Lower leg skin (tissue), 3 donors: ENCODE measurements at regions not wholly inside any gene's neighbourhood (a gene's known extent, or its start where the extent isn't known, plus 50 kb on each side); places are given as distances from the start of the nearest gene placed in this dataset.

Source experiments
- POLR2A ChIP-seq, 2 donors: fragments of 450-650 bp; IDR thresholded peaks; one replicate each; pipeline ENCODE4 v1.6.1; 2016 to 2017; ENCODE audit warnings: antibody characterized with exemption in 2 of 2, mild to moderate bottlenecking in 1 of 2, moderate library complexity in 1 of 2
- TF ChIP-seq, protein P1 (sequence below), 3 donors: fragments of 450-650 bp; IDR thresholded peaks; one replicate each; pipeline ENCODE4 v1.5.1; 2016; ENCODE audit warnings: antibody characterized with exemption in 3 of 3, mild to moderate bottlenecking in 3 of 3, moderate library complexity in 2 of 3

GRCh38 chr2:16192416-16193216 lies 252.3 kb downstream of the MYCN start:
- TF ChIP-seq, protein P1, sequence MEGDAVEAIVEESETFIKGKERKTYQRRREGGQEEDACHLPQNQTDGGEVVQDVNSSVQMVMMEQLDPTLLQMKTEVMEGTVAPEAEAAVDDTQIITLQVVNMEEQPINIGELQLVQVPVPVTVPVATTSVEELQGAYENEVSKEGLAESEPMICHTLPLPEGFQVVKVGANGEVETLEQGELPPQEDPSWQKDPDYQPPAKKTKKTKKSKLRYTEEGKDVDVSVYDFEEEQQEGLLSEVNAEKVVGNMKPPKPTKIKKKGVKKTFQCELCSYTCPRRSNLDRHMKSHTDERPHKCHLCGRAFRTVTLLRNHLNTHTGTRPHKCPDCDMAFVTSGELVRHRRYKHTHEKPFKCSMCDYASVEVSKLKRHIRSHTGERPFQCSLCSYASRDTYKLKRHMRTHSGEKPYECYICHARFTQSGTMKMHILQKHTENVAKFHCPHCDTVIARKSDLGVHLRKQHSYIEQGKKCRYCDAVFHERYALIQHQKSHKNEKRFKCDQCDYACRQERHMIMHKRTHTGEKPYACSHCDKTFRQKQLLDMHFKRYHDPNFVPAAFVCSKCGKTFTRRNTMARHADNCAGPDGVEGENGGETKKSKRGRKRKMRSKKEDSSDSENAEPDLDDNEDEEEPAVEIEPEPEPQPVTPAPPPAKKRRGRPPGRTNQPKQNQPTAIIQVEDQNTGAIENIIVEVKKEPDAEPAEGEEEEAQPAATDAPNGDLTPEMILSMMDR (IDR thresholded peaks at IDR 0.05) = no peak
- TF ChIP-seq POLR2A (IDR thresholded peaks at IDR 0.05) = no peak
